PFSK-1 (cell line): ENCODE measurements at regions not wholly inside any gene's neighbourhood (a gene's known extent, or its start where the extent isn't known, plus 50 kb on each side); places are given as distances from the start of the nearest gene placed in this dataset.

Source experiments
- FOXP2 ChIP-seq: optimal IDR thresholded peaks from 2 replicates; pipeline ENCODE3; 2011; ENCODE audit warnings: borderline replicate concordance, control low read depth, inconsistent platforms; ENCODE audit not compliant: insufficient read depth; ENCODE audit errors: extremely low read length, extremely low read depth
- POLR2AphosphoS5 ChIP-seq: IDR thresholded peaks from 2 replicates; pipeline ENCODE4 v1.6.1; 2012; ENCODE audit warnings: low read depth, mild to moderate bottlenecking, control low read depth, low read length, moderate library complexity
- SIN3A ChIP-seq: IDR thresholded peaks from 2 replicates; pipeline ENCODE4 v1.6.1; 2012; ENCODE audit warnings: mild to moderate bottlenecking, low read length, moderate library complexity, borderline replicate concordance; ENCODE audit not compliant: insufficient read depth
- TAF1 ChIP-seq: IDR thresholded peaks from 2 replicates; pipeline ENCODE4 v1.6.1; 2012; ENCODE audit warnings: low read length, control low read depth, borderline replicate concordance; ENCODE audit not compliant: insufficient read depth
- TF ChIP-seq, protein P1 (sequence below), 2 experiments: IDR thresholded peaks; 2 replicates each; pipeline versions ENCODE4 v1.6.1 to v1.8.0; 2011 to 2012; ENCODE audit warnings: low read depth in 2 of 2, low read length in 2 of 2, control low read depth in 1 of 2, inconsistent platforms in 1 of 2, mild to moderate bottlenecking in 1 of 2, moderate library complexity in 1 of 2; ENCODE audit not compliant: insufficient read depth in 1 of 2

DNA sequence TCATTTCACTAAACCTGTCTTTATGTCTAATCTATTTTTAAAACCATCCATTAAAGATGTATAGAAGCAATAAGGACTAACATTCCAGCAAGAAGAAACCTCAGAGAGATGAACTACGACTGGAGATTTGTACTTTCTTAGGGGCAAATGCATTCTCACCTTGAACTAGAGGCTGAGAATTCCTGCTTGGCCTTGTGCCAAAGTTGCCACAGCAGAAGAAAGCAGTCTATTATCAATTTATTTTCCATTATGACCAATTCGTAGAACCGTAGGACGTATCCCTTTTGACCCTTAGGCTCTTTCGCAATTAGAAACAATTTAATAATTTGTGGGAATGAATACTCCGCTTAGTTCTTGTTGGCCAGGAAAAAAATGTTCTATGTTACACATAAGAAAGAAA lies 1647.4 kb upstream of the CDH9 start:
- TF ChIP-seq TAF1: no peak
- TF ChIP-seq SIN3A: no peak
- TF ChIP-seq POLR2AphosphoS5: no peak
- no peak for TF ChIP-seq FOXP2
- TF ChIP-seq, protein P1, sequence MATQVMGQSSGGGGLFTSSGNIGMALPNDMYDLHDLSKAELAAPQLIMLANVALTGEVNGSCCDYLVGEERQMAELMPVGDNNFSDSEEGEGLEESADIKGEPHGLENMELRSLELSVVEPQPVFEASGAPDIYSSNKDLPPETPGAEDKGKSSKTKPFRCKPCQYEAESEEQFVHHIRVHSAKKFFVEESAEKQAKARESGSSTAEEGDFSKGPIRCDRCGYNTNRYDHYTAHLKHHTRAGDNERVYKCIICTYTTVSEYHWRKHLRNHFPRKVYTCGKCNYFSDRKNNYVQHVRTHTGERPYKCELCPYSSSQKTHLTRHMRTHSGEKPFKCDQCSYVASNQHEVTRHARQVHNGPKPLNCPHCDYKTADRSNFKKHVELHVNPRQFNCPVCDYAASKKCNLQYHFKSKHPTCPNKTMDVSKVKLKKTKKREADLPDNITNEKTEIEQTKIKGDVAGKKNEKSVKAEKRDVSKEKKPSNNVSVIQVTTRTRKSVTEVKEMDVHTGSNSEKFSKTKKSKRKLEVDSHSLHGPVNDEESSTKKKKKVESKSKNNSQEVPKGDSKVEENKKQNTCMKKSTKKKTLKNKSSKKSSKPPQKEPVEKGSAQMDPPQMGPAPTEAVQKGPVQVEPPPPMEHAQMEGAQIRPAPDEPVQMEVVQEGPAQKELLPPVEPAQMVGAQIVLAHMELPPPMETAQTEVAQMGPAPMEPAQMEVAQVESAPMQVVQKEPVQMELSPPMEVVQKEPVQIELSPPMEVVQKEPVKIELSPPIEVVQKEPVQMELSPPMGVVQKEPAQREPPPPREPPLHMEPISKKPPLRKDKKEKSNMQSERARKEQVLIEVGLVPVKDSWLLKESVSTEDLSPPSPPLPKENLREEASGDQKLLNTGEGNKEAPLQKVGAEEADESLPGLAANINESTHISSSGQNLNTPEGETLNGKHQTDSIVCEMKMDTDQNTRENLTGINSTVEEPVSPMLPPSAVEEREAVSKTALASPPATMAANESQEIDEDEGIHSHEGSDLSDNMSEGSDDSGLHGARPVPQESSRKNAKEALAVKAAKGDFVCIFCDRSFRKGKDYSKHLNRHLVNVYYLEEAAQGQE (IDR thresholded peaks at IDR 0.05; ENCODE audit: insufficient read depth in 1 of 2, low read depth in 2 of 2, low read length in 2 of 2): no peak

DNA sequence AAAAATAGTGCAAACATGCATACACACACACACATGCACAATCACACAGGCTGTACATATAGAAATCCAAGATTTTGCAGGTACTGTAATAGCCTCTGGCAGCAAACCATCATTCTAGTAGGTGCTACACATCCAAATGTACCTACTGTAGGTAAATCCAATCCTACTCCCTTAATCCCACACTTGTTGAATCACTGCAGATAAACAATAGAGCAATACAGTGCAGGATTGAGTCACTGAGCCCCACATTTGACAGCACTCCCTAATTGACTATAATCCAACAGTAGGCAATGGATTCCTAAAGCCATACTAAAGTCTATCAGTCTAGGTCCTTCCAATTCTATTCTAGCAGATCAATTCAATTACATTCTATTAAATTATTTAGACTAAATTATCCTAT lies 1640.5 kb upstream of the CDH9 start:
- no peak for TF ChIP-seq POLR2AphosphoS5

DNA sequence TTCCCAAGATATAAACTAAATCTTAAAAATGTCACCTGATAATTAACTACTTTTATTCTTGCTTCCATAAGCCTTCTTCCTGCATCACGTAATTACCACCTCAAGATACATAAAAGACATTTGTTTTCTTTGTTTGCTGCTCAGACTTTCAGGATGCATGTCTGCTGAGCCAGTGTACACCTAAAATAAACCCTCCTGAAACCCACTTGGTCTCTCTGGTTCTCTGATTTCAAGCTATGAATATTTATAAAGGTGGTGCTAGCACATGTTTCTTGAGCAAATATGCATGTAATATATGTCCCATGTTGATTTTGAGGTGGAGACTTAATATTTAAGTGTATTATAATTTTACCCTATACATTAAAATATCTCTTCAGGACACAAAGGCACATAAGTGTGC lies 1627.7 kb upstream of the CDH9 start:
- TF ChIP-seq, protein P1 (IDR thresholded peaks at IDR 0.05; ENCODE audit: insufficient read depth in 1 of 2, low read depth in 2 of 2, low read length in 2 of 2): no peak
- TF ChIP-seq FOXP2: no peak
- no peak for TF ChIP-seq POLR2AphosphoS5
- no peak for TF ChIP-seq SIN3A
- no peak for TF ChIP-seq TAF1

DNA sequence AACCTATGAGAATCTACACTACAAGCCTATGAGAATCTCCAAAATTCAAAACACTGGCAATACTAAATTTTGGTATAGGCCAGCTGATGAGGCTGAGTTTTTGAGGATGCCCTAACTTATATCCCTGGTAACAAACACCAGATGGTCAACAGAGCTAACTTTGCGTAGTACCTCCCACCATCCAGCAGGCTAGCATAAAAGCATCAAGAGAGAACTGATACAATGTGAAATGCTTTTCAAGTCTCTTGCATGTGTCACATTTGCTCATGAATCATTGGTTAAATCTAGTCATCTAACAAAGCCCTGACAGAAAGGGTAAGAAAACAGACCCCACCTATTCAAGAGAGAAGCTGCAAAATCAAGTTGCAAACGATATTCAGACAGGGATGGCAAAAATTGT lies 1609.7 kb upstream of the CDH9 start:
- TF ChIP-seq, protein P1 (IDR thresholded peaks at IDR 0.05; ENCODE audit: insufficient read depth in 1 of 2, low read depth in 2 of 2, low read length in 2 of 2): no peak
- TF ChIP-seq FOXP2 (no peak), SIN3A (no peak), TAF1 (no peak), POLR2AphosphoS5 (no peak)

DNA sequence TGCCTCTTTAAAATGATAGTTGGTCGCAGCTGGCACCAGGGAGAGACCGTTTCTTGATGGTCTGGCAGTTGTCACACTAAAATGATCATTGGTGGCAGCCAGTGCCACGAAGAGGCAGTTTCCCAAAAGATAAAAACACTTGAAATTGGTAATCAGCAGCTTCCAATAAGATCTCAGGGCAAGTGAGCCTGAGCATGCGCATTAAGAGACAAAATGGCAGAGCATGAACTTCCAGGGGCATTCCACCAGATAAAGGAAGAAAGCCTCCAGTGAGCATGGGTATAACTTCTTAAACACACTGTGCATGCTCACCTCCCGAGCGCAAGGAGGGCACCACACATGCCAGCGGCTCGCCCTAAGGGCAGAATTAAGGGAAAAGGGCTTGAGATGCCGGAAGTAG lies 1594.2 kb upstream of the CDH9 start:
- TF ChIP-seq, protein P1 (IDR thresholded peaks at IDR 0.05; ENCODE audit: insufficient read depth in 1 of 2, low read depth in 2 of 2, low read length in 2 of 2): no peak
- TF ChIP-seq SIN3A: no peak
- TF ChIP-seq POLR2AphosphoS5: no peak
- TF ChIP-seq FOXP2: no peak
- TF ChIP-seq TAF1: no peak
